HTR-8/SVneo (cell line): ENCODE measurements at regions not wholly inside any gene's neighbourhood (a gene's known extent, or its start where the extent isn't known, plus 50 kb on each side); places are given as distances from the start of the nearest gene placed in this dataset.

Source experiments
- DNase-seq: peaks from one replicate; pipeline ENCODE4 v3.0.0; 2011; ENCODE audit warnings: low spot score, mixed read lengths; ENCODE audit not compliant: insufficient read length
- FAIRE-seq: peaks from 2 replicates; lab custom pipeline; 2011; peaks lifted over from hg19 to GRCh38; lab: Jason Lieb, UNC

DNA sequence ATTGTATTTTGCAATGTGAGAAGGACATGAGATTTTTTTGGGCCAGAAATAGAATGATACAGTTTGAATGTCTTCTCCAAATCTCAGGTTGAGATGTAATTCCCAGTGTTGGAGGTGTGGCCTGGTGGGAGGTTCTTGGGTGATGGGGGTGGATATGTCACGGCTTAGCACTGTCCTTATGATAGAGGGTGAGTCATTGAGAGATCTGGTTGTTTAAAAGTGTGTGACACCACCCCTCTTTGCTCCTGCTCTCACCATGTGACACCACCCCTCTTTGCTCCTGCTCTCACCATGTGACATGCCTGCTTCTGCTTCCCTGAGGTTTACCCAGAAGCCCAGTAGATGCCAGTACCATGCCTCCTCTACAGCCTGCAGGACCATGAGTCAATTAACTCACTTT is 1226.9 kb downstream of the PCDH7 start:
- DNase-seq: no peak
- no peak for FAIRE-seq

- no peak for FAIRE-seq
- no peak for DNase-seq
Observed at GRCh38 chr4:31949045-31949444, 1228.9 kb downstream of the PCDH7 start.

GRCh38 chr4:31955346-31955745 is 1235.2 kb downstream of the PCDH7 start:
- no peak for DNase-seq
- FAIRE-seq: no peak

DNA sequence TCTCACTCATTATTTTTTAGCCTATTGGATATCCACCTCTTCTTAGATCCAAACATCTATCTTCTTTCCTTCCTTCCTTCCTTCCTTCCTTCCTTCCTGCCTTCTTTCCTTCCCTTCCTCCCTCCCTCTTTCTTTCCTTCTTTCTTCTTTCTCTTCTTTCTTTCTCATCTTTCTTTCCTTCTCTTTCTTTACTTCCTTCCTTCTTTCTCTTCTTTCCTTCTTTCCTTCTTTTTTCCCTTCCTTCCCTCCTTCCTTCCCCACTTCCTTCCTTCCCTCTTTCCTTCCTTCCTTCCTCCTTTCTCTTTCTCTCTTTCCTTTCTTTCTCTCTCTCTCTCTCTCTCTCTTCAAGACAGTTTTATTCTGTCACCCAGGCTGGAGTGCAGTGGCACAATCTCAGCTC is 1239.8 kb downstream of the PCDH7 start:
- DNase-seq (no peak), FAIRE-seq (no peak)

DNA sequence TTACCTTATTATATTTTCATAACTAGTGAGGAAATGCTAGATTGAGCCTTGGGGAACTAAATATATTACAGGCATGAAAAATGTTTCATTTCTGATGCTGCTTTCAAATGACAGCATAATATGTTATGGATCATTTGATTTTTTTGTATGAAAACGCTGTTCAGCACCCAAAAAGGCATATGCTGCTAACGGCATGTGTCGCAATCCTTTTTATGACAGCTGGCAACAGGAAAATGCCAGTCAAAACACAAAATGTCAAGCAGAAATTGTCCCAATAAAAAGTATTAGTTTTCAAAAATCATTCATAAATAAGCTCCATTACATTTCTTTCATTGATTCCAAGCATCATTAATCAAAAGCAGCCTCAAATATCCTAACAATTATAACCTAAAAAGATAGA is 1244.5 kb downstream of the PCDH7 start:
- FAIRE-seq (no peak), DNase-seq (no peak)

- FAIRE-seq: no peak
- DNase-seq: no peak
Observed at GRCh38 chr4:31968842-31969241, 1248.7 kb downstream of the PCDH7 start.

GRCh38 chr4:31974490-31975002 is 1254.4 kb downstream of the PCDH7 start:
- DNase-seq (no peak), FAIRE-seq (no peak)

- DNase-seq: no peak
- no peak for FAIRE-seq
Observed at GRCh38 chr4:31979988-31980387, 1259.8 kb downstream of the PCDH7 start.

DNA sequence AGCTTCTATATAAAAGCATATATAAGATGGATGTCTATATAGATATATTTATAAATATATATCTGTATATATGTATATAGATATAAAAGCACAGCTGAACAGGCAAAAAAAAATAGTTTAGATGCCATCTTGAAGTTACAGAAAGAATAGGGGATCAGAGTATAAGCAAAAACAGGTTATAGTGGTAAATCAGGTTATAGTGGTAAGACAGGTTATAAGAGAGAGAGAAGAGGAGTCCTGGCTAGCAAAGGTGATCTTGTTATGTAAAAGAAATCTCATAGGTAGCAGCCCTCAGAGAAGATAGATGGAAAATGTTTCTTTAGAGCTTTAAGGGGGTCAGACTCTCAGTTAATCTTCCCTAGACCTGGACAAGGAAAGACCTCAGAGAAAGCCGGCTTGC is 1263.1 kb downstream of the PCDH7 start:
- FAIRE-seq (no peak), DNase-seq (no peak)

DNA sequence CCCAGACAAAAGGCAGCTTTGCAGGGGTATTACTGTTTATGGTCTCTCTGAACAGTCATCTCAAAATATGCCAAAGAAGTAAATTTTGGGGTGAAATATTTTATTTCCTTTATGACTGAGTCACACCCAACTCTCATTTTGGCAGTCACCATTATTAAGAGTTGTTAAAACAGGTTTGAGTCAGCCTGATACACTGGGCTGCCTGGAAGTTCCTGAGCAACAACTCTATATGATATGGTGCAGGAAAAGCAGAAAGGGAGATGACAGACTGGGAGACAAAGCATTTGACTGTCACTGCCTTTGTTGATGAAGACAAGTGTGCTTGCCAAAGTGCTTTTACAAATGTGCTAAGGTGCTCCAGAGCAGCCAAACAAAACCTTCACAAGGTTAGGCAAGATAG is 1263.5 kb downstream of the PCDH7 start:
- DNase-seq (no peak), FAIRE-seq (no peak)

GRCh38 chr4:31984872-31985271 is 1264.7 kb downstream of the PCDH7 start:
- no peak for DNase-seq
- no peak for FAIRE-seq

GRCh38 chr4:31995943-31996901 is 1276.1 kb downstream of the PCDH7 start:
- FAIRE-seq (no peak), DNase-seq (no peak)

DNA sequence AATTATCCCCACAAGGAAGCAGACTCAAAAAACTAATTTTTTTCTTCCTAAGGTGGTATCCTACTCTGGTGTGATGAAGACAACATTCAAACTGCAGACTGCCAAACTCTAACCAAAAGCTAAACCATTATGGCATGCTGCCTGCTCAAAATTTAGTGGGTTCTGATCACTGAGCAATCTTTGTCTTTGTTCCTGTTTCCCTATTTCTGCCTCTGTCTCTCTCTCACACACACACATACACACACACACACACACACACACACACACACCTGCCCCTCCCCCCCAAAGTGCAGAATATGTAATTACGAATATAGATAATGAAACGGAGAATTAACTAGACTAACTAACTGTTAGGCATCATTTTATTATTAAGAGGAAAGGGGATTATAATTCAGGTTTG is 1278.6 kb downstream of the PCDH7 start:
- FAIRE-seq (no peak), DNase-seq (no peak)

DNA sequence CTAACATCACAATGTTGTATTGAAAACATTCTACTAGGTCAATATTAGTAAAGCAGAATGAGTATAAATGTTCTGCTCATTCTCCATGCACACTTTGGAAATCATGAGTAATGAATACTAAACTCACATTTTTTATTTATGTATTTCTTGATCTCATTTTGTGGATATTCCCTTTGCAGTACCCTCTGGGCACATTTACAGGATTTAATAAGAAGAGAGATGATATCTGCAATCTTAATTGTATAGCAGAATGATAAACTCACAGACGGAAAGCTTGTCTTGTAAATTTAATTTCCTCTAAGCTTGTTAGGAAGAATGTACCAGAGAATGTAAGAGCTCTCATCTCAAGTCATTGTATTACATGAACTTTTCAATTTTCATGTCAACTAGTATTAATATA is 1279.7 kb downstream of the PCDH7 start:
- no peak for DNase-seq
- no peak for FAIRE-seq

- no peak for FAIRE-seq
- DNase-seq: no peak
Observed at GRCh38 chr4:32000846-32001488, 1280.8 kb downstream of the PCDH7 start.

DNA sequence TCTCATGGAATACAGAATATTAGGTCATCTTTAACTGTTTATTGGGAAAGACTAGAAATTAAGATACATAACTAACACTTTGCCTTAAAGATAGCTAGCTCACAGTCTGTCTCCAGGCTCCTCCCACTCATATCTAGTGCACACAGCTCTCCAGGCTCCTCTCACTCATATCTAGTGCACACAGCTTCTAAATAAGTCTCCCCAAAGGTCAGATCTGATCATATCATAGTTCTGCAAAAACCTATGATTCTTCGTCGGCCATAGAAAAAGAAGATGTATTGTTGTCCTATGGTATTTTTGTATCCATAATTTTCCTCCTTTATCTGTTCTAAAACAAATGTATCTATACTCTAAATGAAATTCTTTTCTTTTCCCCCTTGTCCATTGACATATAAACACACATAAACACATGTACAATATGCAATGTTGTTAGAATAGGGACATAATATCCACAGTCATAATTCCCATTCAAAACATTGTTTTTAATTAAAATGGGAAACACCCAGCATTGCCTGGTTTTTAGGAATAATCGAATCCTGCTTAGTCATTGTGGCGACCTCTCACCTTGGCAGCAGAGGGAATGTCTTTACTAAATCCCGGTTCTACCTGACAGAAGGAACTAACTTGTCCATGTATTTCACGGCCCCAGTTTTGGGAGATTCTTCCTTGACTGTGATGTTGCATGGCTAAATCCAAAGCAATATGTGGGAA is 1282.0 kb downstream of the PCDH7 start:
- FAIRE-seq (no peak), DNase-seq (no peak)

- FAIRE-seq (no peak), DNase-seq (no peak)
Observed at GRCh38 chr4:32003548-32003947, 1283.4 kb downstream of the PCDH7 start.

- no peak for DNase-seq
- FAIRE-seq: no peak
Observed at GRCh38 chr4:32010221-32010620, 1290.1 kb downstream of the PCDH7 start.

DNA sequence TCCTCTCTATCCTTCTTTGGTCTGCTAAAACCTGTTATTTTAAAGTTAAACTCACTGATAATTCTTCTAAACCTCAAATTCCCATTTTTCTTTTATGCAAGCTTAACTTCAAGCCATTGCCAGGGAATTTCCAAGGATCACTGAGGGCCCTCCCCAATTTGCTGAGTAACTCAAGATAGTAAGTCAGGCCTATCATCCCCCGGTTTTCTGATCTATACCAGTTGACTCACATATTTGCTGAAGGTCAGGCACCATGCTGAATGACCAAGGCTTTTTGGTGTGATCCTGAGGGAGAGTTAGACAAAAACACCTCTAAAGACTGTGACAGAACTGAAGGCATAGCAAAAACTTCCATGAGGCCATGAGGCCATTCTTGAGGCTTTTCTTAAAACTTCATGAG is 1301.9 kb downstream of the PCDH7 start:
- no peak for DNase-seq
- FAIRE-seq: no peak

DNA sequence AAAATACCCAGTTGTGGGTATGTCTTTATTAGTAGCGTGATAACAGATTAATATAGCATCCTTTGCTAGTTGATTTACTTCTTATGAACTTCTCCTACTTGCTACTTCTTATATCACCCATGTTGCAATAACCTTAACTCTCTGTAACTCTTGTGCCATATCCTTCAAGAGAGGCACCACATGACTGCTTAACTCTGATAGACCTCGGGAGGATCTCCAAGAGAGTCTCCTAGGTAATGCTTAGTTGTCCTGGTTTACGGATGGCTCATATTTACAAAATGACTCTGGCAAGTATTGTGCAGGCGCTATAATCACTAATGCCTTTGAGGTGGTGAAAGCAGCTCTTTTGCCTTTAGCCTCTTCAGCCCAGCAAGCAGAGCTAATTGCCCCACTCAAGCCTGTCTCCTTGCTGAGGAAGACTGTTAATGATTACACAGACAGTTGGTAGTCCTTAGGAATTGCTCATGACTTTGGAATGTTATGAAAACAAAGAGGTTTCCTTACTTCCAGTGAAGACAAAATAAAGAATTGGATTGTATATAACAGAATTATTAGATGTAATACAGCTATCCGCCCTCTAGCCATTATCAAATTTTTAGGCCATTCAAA is 1305.8 kb downstream of the PCDH7 start:
- no peak for FAIRE-seq
- DNase-seq: peak; percentile 24
